Endothelial cell of hepatic sinusoid (primary cell): ENCODE measurements at regions not wholly inside any gene's neighbourhood (a gene's known extent, or its start where the extent isn't known, plus 50 kb on each side); places are given as distances from the start of the nearest gene placed in this dataset.
"Not testable (repeated sequence)": the region's sequence is repeated elsewhere in the genome, so short reads cannot be mapped to it uniquely, and the experiment has no call there.

Experiments used
- in situ Hi-C: cut with HindIII; loops from 2 replicates; pipeline ENCODE4 v1.10.0; 2017; ENCODE audit warnings: low sequenced_read_pairs

GRCh38 chr7:145151676-145152075, 315.8 kb upstream of the TPK1 start:
- in situ Hi-C loops = no loop called here

DNA sequence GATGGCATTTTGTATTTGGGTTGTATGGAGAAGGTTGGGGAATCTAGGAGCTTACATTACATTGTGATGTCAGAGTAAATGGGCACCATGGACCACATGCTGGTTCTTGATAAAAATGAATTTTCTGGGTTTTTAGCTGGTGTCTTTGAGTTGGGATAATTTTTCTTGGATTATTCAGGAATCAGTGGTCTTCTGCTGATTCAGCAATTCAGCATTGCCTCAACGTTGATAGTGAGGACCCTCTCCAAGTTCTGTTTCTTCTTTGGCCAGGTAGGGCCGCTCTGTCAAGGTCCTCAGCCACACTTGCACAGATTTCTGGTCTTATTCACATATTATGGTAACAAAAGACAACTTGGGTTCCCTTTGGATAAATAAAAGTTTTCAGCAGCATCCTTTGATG, 312.0 kb upstream of the TPK1 start:
- in situ Hi-C loops = no loop called here

GRCh38 chr7:145143685-145144084, 307.8 kb upstream of the TPK1 start:
- in situ Hi-C loops = no loop called here

GRCh38 chr7:145134377-145134776, 298.5 kb upstream of the TPK1 start:
- in situ Hi-C loops = no loop called here

DNA sequence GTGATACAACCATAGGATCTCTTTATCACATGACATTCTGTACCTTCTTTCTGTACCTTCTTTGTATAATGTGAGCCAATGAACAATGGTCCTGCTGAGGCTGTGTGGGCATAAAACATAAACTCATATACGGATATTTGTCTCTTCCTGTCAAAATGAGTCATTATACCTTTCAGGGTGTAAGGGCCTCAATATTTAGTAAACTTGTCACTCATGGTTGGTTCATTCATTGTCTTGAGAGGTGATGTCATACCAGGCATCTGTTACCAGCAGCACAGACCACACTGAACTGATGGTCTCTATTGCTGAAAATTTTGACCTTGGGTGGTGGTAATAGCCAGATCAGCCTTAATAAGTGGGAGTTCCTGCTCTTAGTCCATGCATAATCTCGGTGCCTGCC, 287.6 kb upstream of the TPK1 start:
- in situ Hi-C loops = no loop called here

GRCh38 chr7:145106001-145106400, 270.1 kb upstream of the TPK1 start:
- in situ Hi-C loops = no loop called here

- in situ Hi-C loops = no loop called here
Observed at GRCh38 chr7:145105561-145105960, 269.7 kb upstream of the TPK1 start.

- in situ Hi-C loops = no loop called here
Observed at GRCh38 chr7:145104400-145104799, 268.5 kb upstream of the TPK1 start.

GRCh38 chr7:145102199-145102598, 266.3 kb upstream of the TPK1 start:
- in situ Hi-C loops = not testable (repeated sequence)

DNA sequence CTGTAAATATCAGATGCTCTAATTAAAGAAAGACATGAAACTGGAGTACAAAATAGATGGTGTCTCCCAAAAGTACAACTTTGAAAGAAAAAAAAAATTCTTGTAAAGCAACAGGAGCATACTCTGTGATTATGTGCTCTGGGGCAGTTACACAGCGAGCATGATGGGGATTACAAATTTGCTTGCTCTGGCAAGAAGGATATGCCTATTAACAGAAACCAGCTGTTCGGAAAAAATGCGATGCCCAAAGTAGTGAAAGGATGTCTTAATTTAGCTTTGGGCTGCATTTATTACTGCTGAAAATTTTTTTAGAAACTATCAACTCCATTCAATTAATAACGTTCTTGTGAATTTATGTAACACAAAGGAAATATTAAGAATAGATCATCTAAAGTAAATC, 256.9 kb upstream of the TPK1 start:
- in situ Hi-C loops = no loop called here

DNA sequence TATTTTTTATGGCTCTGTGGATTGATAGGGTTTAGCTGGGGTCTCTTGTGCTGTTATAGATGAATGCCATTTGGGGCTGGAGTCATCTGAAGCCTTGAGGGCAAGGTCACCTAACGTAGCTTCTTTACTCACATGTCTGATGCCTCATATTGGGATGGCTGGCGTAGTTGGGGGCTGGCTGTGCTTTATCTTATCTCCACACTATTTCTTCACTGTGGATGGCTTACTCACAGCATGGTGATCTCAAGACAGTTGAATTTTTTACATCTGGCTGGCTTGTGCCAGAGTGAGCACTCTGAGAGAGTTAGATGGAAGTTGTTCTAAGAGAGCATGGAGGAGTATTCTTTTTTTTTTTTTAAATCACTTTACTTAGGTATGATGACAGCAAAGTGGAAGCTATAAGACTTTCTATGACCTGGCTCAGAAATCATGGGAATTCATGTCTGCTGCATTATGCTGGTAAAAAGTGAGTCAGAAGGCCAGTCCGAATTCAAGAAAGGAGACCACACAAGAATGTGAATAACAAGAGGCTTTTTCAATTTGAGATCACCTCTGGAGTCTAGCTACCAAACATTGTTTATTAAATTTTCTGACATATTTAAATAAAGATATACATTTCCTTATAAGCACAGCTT, 252.4 kb upstream of the TPK1 start:
- in situ Hi-C loops = no loop called here

DNA sequence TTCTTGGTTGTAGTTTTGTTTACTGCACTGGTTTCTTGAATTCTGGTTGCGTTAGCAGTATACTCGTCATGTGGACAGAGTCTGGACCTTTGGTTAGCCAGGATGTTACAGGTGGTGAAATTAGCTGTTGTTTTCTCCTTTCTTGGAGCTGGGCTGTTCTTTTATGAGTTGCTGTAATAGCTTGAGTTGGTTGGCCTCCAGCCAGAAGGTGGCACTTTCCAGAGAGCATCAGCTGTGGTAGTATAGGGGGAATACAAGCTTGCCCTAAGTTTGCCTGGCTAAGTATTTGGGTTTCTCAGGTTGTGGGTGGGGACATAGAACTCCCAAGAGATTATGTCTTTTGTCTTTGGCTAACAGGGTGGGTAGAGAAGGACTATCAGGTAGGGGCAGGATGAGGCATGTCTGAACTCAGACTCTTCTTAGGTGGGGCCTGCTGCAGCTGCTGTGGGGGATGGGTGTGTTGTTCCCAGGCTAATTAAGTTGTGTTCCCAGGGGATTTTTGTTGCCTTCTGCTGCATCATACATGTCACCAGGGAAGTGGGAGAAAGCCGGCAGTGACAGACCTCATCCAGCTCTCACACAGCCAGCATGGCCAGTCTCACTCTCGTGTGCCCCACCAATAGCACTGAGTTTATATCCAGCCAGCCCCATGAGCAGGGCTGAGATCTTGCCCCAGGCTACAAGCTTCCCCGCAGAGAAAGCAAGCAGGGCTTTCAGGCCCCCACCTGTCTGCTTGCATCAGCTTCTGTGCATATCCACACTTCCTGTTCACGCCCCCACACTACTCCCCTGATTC, 246.7 kb upstream of the TPK1 start:
- in situ Hi-C loops = no loop called here

DNA sequence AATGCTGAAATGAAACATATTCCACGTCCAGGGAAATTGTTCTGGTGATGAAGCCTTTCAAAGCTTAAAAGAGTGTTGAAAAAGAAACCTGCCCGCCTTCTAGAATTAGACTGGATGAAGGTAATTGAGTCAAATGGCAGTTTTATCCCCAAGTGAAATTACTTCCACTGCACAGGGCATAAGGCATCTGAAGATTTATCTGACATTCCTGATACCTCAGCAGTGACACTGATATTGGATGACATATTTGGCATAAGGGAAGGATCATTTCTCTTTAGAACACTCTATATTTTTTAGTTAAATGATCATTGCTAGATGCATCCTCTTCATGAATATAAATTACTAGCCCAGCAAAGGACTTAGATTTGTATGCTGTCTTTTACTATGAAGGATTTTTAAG, 229.6 kb upstream of the TPK1 start:
- in situ Hi-C loops = no loop called here

GRCh38 chr7:145064114-145064513, 228.3 kb upstream of the TPK1 start:
- in situ Hi-C loops = no loop called here

GRCh38 chr7:145053781-145054180, 217.9 kb upstream of the TPK1 start:
- in situ Hi-C loops = no loop called here

DNA sequence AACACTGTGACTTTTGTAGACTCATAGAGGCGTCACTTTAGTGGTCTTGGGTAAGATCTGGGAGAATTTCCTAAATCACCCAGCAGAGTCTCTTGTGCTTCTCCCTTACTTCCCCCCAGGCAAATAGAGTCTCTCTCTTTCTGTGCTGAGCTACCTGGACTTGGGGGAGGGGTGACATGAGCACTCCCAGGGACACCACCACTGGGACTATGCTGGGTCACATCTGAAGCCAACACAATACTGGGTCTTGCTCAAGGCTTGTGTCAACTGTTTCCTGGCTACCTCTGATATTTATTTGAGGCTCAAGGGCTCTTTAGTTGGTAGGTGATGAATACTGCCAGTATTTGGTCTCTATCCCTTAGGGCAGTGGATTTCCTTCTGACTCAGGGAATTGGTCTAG, 214.6 kb upstream of the TPK1 start:
- in situ Hi-C loops = no loop called here

- in situ Hi-C loops = no loop called here
Observed at GRCh38 chr7:145036604-145037405, 201.0 kb upstream of the TPK1 start.

DNA sequence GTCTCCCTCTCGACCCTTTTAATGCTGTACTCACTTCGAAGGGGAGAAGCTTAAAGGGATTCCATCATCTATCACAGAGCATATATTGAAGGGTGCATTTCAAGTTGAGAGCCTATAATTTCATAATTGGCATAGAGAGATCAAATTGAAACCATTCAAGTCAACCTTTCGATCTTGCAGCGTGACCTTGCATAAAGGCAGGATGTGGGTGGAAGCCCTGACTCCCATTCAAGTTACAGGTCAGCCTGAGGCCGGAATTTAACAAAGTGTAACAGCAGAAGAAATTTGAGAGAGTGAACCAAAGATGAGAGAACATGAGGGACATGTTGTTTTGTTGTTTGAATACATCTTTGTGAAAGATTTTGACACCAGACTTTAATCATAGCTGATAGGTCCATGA, 195.3 kb upstream of the TPK1 start:
- in situ Hi-C loops = no loop called here

- in situ Hi-C loops = no loop called here
Observed at GRCh38 chr7:145030754-145031153, 194.9 kb upstream of the TPK1 start.

GRCh38 chr7:145020454-145020853, 184.6 kb upstream of the TPK1 start:
- in situ Hi-C loops = no loop called here

GRCh38 chr7:145016068-145016467, 180.2 kb upstream of the TPK1 start:
- in situ Hi-C loops = no loop called here

GRCh38 chr7:145009876-145010275, 174.0 kb upstream of the TPK1 start:
- in situ Hi-C loops = no loop called here
